ENCODE measurements at regions not wholly inside any gene's neighbourhood (a gene's known extent, or its start where the extent isn't known, plus 50 kb on each side); places are given as distances from the start of the nearest gene placed in this dataset.
"Not testable (repeated sequence)": the region's sequence is repeated elsewhere in the genome, so short reads cannot be mapped to it uniquely, and the experiment has no call there.

GRCh38 chr5:44252545-44252944 lies 136.7 kb downstream of the FGF10 start:
- no peak for DNase-seq (ENCODE audit: low spot score)

- no peak for DNase-seq (ENCODE audit: low spot score)
Measured at GRCh38 chr5:44246986-44247385, 142.2 kb downstream of the FGF10 start.

GRCh38 chr5:44245935-44246334 lies 143.3 kb downstream of the FGF10 start:
- DNase-seq (ENCODE audit: low spot score) = no peak

- no peak for DNase-seq (ENCODE audit: low spot score)
Measured at GRCh38 chr5:44242791-44243190, 146.4 kb downstream of the FGF10 start.

GRCh38 chr5:44236040-44236439 lies 153.2 kb downstream of the FGF10 start:
- no peak for DNase-seq (ENCODE audit: low spot score)

GRCh38 chr5:44233691-44234090 lies 155.5 kb downstream of the FGF10 start:
- DNase-seq (ENCODE audit: low spot score) = no peak

- no peak for DNase-seq (ENCODE audit: low spot score)
Measured at GRCh38 chr5:44225231-44226160, 163.7 kb downstream of the FGF10 start.

- DNase-seq (ENCODE audit: low spot score) = no peak
Measured at GRCh38 chr5:44199408-44199807, 189.8 kb downstream of the FGF10 start.

- no peak for DNase-seq (ENCODE audit: low spot score)
Measured at GRCh38 chr5:44189255-44189654, 200.0 kb downstream of the FGF10 start.

- no peak for DNase-seq (ENCODE audit: low spot score)
Measured at GRCh38 chr5:44187973-44188372, 201.2 kb downstream of the FGF10 start.

GRCh38 chr5:44183753-44184152 lies 205.5 kb downstream of the FGF10 start:
- DNase-seq (ENCODE audit: low spot score) = no peak

GRCh38 chr5:44183312-44183711 lies 205.9 kb downstream of the FGF10 start:
- DNase-seq (ENCODE audit: low spot score) = no peak

- DNase-seq (ENCODE audit: low spot score) = no peak
Measured at GRCh38 chr5:44178414-44178813, 210.8 kb downstream of the FGF10 start.

GRCh38 chr5:44167540-44167939 lies 221.7 kb downstream of the FGF10 start:
- DNase-seq (ENCODE audit: low spot score) = no peak

GRCh38 chr5:44160369-44160768 lies 228.9 kb downstream of the FGF10 start:
- DNase-seq (ENCODE audit: low spot score) = no peak

GRCh38 chr5:44150075-44150723 lies 239.0 kb downstream of the FGF10 start:
- DNase-seq (ENCODE audit: low spot score) = no peak

GRCh38 chr5:44117947-44118346 lies 271.3 kb downstream of the FGF10 start:
- peak; percentile 46 for DNase-seq (ENCODE audit: low spot score)

GRCh38 chr5:44108232-44108631 lies 281.0 kb downstream of the FGF10 start:
- DNase-seq (ENCODE audit: low spot score) = not testable (repeated sequence)

GRCh38 chr5:44099643-44100042 lies 289.6 kb downstream of the FGF10 start:
- DNase-seq (ENCODE audit: low spot score) = no peak

GRCh38 chr5:44089424-44090144 lies 299.6 kb downstream of the FGF10 start:
- DNase-seq (ENCODE audit: low spot score) = no peak

- DNase-seq (ENCODE audit: low spot score) = no peak
Measured at GRCh38 chr5:44085083-44085482, 304.1 kb downstream of the FGF10 start.

- DNase-seq (ENCODE audit: low spot score) = not testable (repeated sequence)
Measured at GRCh38 chr5:44074547-44074946, 314.7 kb downstream of the FGF10 start.

Measured in ureter (tissue), 1 donor.